HG03354 (cell line): ENCODE measurements at regions not wholly inside any gene's neighbourhood (a gene's known extent, or its start where the extent isn't known, plus 50 kb on each side); places are given as distances from the start of the nearest gene placed in this dataset.

Experiments
- ATAC-seq: cut with Tn5 transposase; IDR thresholded peaks from one replicate; pipeline ENCODE4 v1.9.1; 2021; ENCODE audit warnings: mild to moderate bottlenecking; ENCODE audit not compliant: unreplicated experiment, poor library complexity, severe bottlenecking

- no peak for ATAC-seq
These were observed 450.2 kb downstream of the NR2F1-AS1 start for GRCh38 chr5:93130624-93131490.

GRCh38 chr5:93126634-93127033 lies 454.4 kb downstream of the NR2F1-AS1 start:
- ATAC-seq, result no peak

GRCh38 chr5:93123127-93123526 lies 457.9 kb downstream of the NR2F1-AS1 start:
- no peak for ATAC-seq

- no peak for ATAC-seq
These were observed 458.6 kb downstream of the NR2F1-AS1 start for GRCh38 chr5:93122446-93122845.

DNA sequence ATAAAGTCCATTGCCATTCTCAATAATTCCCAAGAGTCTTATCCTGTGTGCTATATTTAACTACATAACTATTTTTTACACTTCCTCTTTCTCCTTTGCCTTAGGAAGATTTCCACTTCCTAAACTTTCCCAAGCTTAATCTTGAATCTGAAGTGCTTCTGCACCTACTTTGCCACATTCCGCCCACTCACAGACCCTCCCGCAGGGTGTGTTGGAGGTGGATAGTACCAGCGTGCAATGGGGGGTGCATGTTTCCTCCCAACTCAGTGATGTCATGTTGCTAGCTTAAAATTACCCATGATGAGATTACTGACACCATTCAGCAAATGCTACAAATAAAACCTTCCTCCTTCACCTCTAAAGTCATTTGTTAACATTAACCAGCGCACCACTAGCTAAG lies 460.2 kb downstream of the NR2F1-AS1 start:
- no peak for ATAC-seq

DNA sequence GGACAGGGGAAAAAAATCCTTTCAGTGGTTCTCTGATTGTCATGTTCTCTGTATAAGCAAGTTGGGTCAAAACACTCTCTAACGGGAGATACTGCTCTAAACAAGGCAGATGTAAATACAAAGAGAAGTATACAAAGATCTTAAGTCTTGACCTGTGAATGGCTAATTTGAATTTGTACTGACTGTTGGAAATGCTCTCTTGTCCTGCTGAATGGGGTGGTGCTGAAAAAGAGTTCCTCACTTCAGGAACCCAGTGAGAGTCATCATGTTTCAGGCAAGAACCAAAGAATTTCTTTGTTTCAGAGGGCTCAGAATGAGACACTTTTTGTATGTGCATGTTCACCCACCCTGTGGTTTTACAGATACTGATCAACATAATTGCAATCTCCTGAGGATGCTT lies 461.0 kb downstream of the NR2F1-AS1 start:
- no peak for ATAC-seq

- no peak for ATAC-seq
These were observed 463.1 kb downstream of the NR2F1-AS1 start for GRCh38 chr5:93117751-93118531.

GRCh38 chr5:93107805-93108520 lies 473.1 kb downstream of the NR2F1-AS1 start:
- no peak for ATAC-seq

GRCh38 chr5:93107141-93107540 lies 473.9 kb downstream of the NR2F1-AS1 start:
- no peak for ATAC-seq

DNA sequence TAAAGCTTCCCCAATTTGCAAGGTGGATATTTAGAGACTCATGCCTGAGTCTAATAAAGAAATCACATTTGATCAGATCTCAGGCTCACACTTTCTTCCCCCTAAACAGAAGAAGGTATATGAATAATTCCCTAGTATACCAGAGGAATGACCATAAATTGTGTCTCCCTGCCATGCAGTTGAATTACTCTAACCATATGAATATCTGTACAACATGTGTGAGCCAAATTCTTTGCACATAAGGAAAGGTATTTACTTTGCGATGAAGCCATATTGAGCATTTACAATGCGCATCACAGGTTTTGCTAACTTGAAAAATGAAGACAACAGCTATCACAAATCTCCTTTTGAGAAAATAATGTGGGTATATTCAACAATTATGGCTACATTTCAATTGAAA lies 479.4 kb downstream of the NR2F1-AS1 start:
- ATAC-seq, result no peak

- no peak for ATAC-seq
These were observed 480.0 kb downstream of the NR2F1-AS1 start for GRCh38 chr5:93100976-93101375.

DNA sequence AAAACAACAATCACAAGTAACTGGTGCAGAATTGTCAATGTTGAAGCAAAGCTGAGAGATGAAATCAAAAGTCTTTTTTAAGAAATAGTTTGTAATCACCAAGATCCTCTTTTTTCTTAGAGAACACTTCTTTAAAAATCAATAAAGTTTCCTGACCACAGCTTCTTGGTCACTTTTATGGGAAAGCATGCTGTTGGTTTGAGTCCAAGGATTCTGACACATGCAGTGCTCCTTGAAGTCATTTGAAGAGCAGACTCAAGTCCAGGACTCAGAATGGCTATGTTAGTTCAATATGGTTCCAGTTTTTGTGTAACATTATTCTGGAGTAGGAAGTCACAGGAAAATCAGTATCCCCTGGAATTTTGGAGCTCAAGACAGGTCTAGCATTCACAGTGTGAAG lies 480.6 kb downstream of the NR2F1-AS1 start:
- ATAC-seq, result no peak

GRCh38 chr5:93099902-93100347 lies 481.1 kb downstream of the NR2F1-AS1 start:
- no peak for ATAC-seq

- ATAC-seq, result no peak
These were observed 484.5 kb downstream of the NR2F1-AS1 start for GRCh38 chr5:93096561-93096960.

DNA sequence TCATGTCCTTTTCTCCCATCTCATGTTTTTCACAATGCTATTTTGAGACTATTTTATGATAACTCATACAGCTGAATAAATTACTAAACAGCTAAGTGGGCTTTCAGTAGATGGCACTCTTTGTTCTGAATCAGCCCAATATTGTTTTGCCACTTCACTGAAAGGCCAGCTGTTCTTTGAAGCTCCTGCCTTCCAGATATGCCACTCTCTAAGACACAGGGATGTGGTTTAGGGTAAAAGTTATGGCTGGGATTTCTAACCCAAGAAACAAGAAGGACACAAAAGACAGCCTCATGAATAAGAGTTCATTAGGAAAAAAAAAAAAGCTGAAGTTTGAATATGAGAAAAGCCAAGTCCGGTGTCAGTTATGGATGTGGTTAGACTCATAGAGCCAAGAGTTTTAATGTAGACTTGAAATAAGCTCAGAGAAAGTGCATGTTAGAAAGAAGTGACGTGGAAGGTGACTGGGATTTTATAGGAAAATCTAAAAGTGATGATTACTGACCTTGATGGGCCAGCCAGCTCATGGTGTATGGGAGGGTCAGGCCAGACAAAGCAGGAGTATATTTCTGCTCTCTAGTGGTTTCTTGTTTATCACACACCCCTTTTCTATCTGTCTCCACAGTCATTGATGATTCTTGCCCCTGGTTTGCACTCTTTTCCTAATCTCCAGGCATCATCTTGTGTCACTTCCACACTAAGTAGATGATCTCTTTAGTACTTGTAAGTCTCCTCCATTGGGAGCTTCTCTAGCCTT lies 488.5 kb downstream of the NR2F1-AS1 start:
- no peak for ATAC-seq

- ATAC-seq, result no peak
These were observed 490.3 kb downstream of the NR2F1-AS1 start for GRCh38 chr5:93090698-93091097.

DNA sequence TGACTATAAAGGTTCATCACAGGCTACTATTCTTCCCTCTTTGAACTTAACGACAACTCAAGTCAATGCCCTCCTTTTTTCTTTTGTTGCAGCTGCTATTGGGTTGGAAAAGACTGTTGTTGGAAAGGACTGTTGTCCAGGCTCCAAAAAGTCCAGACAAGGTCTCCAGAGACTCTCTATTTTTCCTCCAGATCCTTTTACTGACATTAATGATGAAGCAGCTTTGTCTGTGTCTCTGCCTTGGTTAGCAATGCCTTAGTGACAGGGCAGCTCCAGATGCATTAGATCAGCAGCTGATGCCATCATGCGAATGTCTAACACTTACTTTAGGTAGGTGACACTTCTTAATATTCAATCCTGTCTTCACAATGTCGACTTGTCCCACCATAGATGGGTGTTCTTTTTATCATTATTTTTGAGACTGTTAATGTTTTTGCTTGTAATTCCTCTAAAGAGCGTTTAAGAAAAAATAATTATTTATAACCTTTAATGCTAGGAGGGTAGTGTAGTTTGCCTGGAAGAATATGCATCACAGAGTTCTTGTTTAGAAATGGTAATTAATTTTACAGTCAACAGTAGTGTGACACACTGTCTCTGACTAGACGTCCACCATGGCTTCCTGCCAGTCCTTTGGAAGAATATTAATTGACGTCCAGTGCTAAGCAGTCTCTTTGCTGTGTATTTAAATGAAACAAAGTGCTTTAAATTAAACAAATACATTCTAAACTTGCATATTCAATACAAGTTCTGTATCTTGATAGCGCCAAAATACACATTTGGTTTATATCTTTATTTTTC lies 492.2 kb downstream of the NR2F1-AS1 start:
- ATAC-seq, result no peak

DNA sequence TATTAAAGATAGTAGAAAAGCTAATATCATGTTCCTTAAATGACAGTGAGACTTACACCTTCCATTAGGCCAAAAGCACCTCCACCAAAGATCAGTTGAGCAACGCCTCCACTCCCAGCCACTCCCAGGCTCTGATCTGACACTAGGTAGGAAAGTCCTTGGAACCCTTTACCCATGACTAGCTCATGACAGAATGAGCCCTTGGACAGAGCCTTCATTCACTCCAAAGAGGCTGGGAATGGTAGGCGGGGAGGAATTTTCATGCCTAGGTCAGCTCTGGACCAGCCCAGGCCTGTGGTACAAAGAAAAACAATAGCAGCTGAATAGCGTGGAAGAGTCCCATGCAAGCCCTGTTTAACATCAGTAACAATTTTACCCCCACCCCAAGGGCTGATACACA lies 493.7 kb downstream of the NR2F1-AS1 start:
- ATAC-seq, result no peak

DNA sequence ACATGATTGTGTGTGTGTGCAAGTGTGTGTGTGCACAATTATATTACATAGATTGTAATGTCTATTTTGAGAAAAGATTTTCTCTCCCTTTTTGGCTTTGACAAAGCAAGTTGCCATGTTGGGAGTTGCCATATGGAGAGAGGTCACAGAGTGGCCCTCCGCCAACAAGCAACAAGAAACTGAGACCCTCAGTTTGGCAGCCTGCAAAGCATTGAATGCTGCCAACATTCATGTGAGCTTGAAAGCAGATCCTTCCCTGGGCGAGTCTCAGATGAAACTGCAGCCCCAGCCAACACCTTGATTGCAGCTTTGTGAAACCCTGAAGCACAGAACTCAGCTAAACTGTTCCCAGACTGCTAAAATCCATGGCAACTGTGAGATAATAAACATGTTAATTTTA lies 498.0 kb downstream of the NR2F1-AS1 start:
- ATAC-seq, result no peak
